NCI-H460 (cell line): ENCODE measurements at regions not wholly inside any gene's neighbourhood (a gene's known extent, or its start where the extent isn't known, plus 50 kb on each side); places are given as distances from the start of the nearest gene placed in this dataset.

Source experiments
- DNase-seq: peaks from one replicate; pipeline ENCODE4 v3.0.0-alpha.2; 2016; ENCODE audit warnings: low read depth; ENCODE audit errors: extremely low read depth
- small RNA-seq, 2 experiments: library from RNA; depleted of rRNA; stranded (forward); fragments of <200 nt; gene quantifications; one replicate each; pipeline ENCODE3, GENCODE V24; 2014

GRCh38 chr6:132003516-132004178 is 52.5 kb upstream of the CCN2 start:
- DNase-seq = no peak

Small RNAs in the stretch of these regions (small RNA-seq; reads per million reads assigned to genes)
- gene MIR548AJ1 = 0 reads per million in 2 experiments
